ENCODE measurements at regions not wholly inside any gene's neighbourhood (a gene's known extent, or its start where the extent isn't known, plus 50 kb on each side); places are given as distances from the start of the nearest gene placed in this dataset.

DNA sequence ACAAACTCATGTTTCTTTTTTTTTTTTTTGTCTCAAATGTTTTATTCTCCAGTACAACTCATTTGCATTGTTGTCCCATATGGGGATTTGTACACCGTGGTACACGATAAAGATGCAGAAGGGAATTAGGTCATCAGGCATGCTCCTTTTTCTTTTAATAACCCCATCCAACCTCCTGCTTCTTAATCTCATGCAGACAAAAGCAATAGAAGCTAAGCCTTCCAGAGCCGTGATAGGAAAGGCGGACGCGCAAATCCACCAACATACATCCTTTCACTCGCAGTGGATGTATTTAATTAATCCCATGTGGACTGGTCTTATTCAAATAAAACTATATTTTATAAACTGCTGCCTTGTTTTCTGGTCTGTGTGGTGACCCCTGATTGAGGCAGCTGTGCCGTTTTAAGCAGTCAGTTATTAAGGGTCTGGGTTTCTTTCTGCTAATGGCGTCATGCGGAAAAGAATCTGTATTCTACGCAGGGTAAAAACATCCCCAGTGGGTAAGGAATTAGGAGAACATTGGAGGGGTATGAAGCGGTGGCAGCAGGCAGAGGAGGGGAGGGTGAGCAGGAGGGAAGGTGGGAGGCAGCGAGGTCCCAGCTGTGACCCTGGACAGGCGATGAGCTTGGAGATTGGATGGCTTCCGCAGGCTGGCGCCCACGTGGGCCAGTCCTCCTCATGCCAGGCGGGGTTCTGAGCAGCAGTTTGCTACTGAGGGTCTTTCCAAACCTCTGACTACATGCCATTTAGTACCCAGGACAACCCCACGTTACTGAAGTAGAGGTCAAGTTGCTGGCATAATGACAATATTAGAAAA lies 172.8 kb downstream of the LINC00237 start:
- DNase-seq (ENCODE audit: low read depth): no peak

GRCh38 chr20:20932156-20932555 lies 174.0 kb downstream of the LINC00237 start:
- no peak for DNase-seq (ENCODE audit: low read depth)

- DNase-seq (ENCODE audit: low read depth): no peak
Measured at GRCh38 chr20:20931632-20932031, 174.5 kb downstream of the LINC00237 start.

- no peak for DNase-seq (ENCODE audit: low read depth)
Measured at GRCh38 chr20:20931024-20931423, 175.1 kb downstream of the LINC00237 start.

DNA sequence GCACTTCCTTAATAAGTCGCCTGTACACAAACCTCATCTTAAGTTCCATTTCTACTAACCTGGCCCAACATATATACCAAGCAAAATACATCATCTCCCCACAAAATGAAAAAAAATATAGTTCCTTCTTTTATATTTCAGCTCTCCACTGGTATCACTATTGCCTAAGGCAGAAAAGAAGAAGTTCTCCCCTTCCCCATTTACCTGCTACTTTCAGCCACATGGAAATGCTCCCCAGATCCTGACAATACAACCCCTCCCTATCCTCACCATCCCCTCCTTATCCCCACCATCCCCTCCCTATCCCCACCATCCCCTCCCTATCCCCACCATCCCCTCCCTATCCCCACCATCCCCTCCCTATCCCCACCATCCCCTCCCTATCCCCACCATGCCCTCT lies 175.7 kb downstream of the LINC00237 start:
- no peak for DNase-seq (ENCODE audit: low read depth)

- DNase-seq (ENCODE audit: low read depth): no peak
Measured at GRCh38 chr20:20929341-20929740, 176.8 kb downstream of the LINC00237 start.

- DNase-seq (ENCODE audit: low read depth): no peak
Measured at GRCh38 chr20:20926222-20926905, 179.8 kb downstream of the LINC00237 start.

GRCh38 chr20:20920433-20920832 lies 185.7 kb downstream of the LINC00237 start:
- no peak for DNase-seq (ENCODE audit: low read depth)

DNA sequence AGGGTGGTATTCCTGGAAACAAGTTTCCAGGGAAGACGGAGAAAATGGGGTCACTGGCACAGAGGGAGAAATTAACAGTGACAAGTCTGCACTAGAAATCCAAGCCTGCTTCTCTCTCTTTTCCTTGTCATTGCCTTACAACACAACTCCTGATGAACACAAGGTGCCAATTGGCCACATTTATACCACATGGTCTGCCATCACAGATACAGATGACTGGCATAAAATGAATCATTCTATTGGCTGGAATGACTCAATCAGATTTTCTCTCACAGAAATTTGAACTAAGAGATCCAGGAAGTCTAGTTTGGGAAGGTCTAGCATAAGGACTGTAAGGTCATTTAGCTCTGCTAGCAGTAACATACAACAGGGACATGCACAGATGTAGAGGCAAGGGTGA lies 190.3 kb downstream of the LINC00237 start:
- DNase-seq (ENCODE audit: low read depth): no peak

DNA sequence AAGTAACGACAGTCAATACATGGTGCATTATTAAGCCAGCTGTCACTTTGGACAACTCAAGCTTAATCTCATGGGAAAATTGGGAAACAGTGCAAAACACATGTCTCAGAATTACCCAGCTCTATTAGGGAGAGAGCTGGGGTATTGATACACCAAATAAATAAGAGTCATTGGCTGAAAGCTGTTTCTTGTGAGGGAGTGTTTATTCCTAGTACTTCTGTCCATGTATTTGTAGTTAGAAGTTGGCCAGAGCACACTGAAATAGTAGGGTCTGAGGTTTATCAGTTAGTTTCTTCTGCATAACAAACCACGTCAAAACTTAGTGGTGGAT lies 192.0 kb upstream of the RALGAPA2 start:
- no peak for DNase-seq (ENCODE audit: low read depth)

- no peak for DNase-seq (ENCODE audit: low read depth)
Measured at GRCh38 chr20:20903773-20904500, 191.5 kb upstream of the RALGAPA2 start.

- no peak for DNase-seq (ENCODE audit: low read depth)
Measured at GRCh38 chr20:20897922-20898321, 185.5 kb upstream of the RALGAPA2 start.

- DNase-seq (ENCODE audit: low read depth): no peak
Measured at GRCh38 chr20:20897145-20897544, 184.7 kb upstream of the RALGAPA2 start.

DNA sequence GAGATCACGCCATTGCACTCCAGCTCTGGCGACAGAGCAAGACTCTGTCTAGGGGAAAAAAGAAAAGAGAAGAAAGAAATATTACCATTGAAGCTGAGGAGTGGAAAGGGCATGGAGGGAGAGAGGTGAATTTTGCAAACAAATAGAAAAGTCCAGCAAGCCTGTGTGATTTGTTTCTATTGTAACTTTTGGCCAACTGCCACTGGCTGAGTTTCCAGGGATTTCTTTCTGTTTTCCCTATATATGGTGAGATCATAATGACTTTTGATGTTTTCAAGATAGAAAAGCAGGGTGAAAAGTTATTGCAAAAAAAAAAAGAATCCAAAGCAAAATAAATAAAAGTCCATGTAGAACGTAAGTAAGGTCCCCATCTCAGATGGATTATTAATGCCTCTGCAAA lies 184.2 kb upstream of the RALGAPA2 start:
- no peak for DNase-seq (ENCODE audit: low read depth)

- DNase-seq (ENCODE audit: low read depth): no peak
Measured at GRCh38 chr20:20895537-20895936, 183.1 kb upstream of the RALGAPA2 start.

- no peak for DNase-seq (ENCODE audit: low read depth)
Measured at GRCh38 chr20:20894753-20895152, 182.3 kb upstream of the RALGAPA2 start.

DNA sequence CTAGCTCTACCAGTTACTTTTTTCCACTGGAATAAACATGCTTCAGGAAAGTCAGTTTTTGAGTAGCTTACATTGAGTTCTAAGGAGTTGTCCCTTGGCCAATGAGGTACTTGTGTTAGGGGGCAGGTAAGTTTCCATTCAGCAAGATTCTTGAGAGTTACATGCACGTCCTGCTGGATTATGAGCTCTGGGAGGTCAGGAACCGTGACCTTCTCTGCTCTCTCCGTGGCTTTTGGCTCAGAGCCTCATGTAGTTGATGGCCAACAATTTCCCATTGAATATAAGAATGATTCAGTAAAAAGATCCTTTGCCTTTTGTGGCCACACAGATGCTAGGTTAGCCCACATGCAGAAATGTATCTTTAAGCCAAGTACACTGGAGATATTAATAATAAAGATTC lies 181.8 kb upstream of the RALGAPA2 start:
- DNase-seq (ENCODE audit: low read depth): no peak

- DNase-seq (ENCODE audit: low read depth): no peak
Measured at GRCh38 chr20:20892328-20892727, 179.9 kb upstream of the RALGAPA2 start.

DNA sequence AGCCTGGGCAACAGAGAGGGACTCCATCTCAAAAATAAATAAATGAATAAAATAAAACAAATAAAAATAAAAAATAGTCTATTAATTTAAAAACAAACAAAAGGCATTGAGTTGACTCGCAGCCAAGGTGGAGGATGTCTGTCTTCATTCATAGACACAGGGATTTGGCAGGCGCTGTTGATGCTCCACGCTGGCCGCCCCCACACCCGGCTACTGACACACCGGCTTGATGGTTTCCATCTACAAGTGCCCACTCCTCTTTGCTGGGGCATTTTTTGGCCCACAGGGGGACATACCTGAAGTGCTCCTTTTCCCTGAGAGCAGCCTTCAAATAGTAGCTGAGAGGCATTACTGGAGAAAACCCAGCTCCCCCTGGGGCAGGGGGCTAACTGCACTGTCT lies 178.3 kb upstream of the RALGAPA2 start:
- DNase-seq (ENCODE audit: low read depth): no peak

GRCh38 chr20:20888936-20889335 lies 176.5 kb upstream of the RALGAPA2 start:
- DNase-seq (ENCODE audit: low read depth): no peak

GRCh38 chr20:20888266-20888656 lies 175.8 kb upstream of the RALGAPA2 start:
- no peak for DNase-seq (ENCODE audit: low read depth)

- DNase-seq (ENCODE audit: low read depth): no peak
Measured at GRCh38 chr20:20887593-20888265, 175.3 kb upstream of the RALGAPA2 start.

DNA sequence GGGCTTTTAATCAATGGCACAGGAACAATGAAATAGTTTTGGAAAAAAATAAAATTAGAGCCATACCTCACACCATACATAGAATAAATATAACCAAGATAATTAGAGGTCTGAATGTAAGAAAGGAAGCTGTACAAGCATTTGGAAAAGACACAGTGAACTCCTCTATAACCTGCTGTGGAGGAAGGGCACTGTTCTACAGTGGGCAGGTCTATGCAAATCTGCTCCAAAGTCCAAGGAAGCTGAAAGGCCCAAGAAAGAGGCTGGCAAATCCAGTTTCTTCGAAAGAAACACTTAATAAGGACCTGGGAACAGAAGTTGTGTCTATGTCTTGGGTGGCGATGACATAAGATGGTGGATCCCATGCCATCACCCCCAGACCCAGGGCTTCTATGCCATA lies 169.4 kb upstream of the RALGAPA2 start:
- DNase-seq (ENCODE audit: low read depth): no peak

Measured in activated T-helper 9 cell treated with anti-CD3 and anti-CD28 coated beads, Interleukin-2, amount 50 U/mL, for 16 hours (primary cell).